K562 (cell line): ENCODE measurements at regions not wholly inside any gene's neighbourhood (a gene's known extent, or its start where the extent isn't known, plus 50 kb on each side); places are given as distances from the start of the nearest gene placed in this dataset.

Experiments used
- ATAC-seq: fragments of 200-7000 bp; cut with Tn5 transposase; 3 replicates; pipeline ENCODE4 v1.9.1; 2020; ENCODE audit warnings: moderate library complexity
- BruUV-seq: library from RNA; stranded (reverse); fragments of 400-500 nt; replicated peaks from 2 replicates; lab custom pipeline; 2021; lab: Mats Ljungman, UMichigan
- CTCF ChIA-PET: fragments of 300-600 bp; formaldehyde crosslinking; extraction: SDS; loops from one replicate; lab custom pipeline; 2021; ENCODE audit warnings: low intra/inter-chr PET ratio; lab: Yijun Ruan, JAX
- POLR2A ChIA-PET: fragments of 300-600, 350-650 bp; sonication (Branson Sonifier 250); formaldehyde crosslinking; extraction: SDS; loops from one replicate; lab custom pipeline; 2021; ENCODE audit warnings: antibody characterized with exemption, inconsistent platforms; lab: Yijun Ruan, JAX
- DNase-seq, 4 experiments: peaks; one replicate each; pipeline versions ENCODE4 v3.0.0 to v3.0.0-alpha.2; 2011 to 2018; ENCODE audit warnings: low spot score in 3 of 4, mixed read lengths in 3 of 4; ENCODE audit errors: extremely low read depth in 1 of 4
- FAIRE-seq: peaks from 2 replicates; lab custom pipeline; 2011; peaks lifted over from hg19 to GRCh38; lab: Jason Lieb, UNC
- H2AFZ ChIP-seq: 2 replicates; pipeline ENCODE4 v1.6.0; 2011; ENCODE audit warnings: low read depth, low read length, control low read depth, inconsistent platforms
- H3K27ac ChIP-seq: fragments of 200-600 bp; 3 replicates; pipeline ENCODE4 v1.8.0; 2011; ENCODE audit warnings: low read depth, mild to moderate bottlenecking, control low read depth, inconsistent platforms, low read length, moderate library complexity, mixed read lengths; ENCODE audit errors: extremely low read depth
- H3K27me3 ChIP-seq, 2 experiments: fragments of 300-600 bp in 1 of 2; 2 replicates in 1 of 2; 3 replicates in 1 of 2; pipeline versions ENCODE4 v1.6.0 to v1.8.0; 2011; ENCODE audit warnings: inconsistent platforms in 2 of 2, low read length in 2 of 2, mild to moderate bottlenecking in 1 of 2, mixed read lengths in 1 of 2, moderate library complexity in 1 of 2; ENCODE audit not compliant: control insufficient read depth in 2 of 2, insufficient read depth in 2 of 2
- H3K36me3 ChIP-seq: fragments of 300-600 bp; 3 replicates; pipeline ENCODE4 v1.8.0; 2011; ENCODE audit warnings: mild to moderate bottlenecking, low read length, inconsistent platforms; ENCODE audit not compliant: control insufficient read depth, insufficient read depth
- H3K4me1 ChIP-seq, 2 experiments: fragments of 200-600 bp in 1 of 2; replicated peaks in 1 of 2; 2 replicates in 1 of 2; 3 replicates in 1 of 2; pipeline versions ENCODE4 v1.5.1 to v1.8.0; 2011; ENCODE audit warnings: inconsistent platforms in 2 of 2, low read length in 2 of 2, mild to moderate bottlenecking in 1 of 2, mixed read lengths in 1 of 2, moderate library complexity in 1 of 2; ENCODE audit not compliant: control insufficient read depth in 2 of 2, insufficient read depth in 2 of 2
- H3K4me2 ChIP-seq: 2 replicates; pipeline ENCODE4 v1.6.1; 2011; ENCODE audit warnings: low read length, control low read depth, inconsistent platforms, mixed read lengths; ENCODE audit not compliant: insufficient read depth
- H3K4me3 ChIP-seq: fragments of 200-600 bp; sonication (generic), shearing (Covaris generic); 2 replicates; pipeline ENCODE4 v1.5.1; 2016; ENCODE audit warnings: control low read depth, inconsistent platforms
- H3K79me2 ChIP-seq: fragments of 200-600 bp; 3 replicates; pipeline ENCODE4 v1.8.0; 2011; ENCODE audit warnings: low read length, inconsistent platforms; ENCODE audit not compliant: control insufficient read depth, insufficient read depth
- H3K9ac ChIP-seq, 2 experiments: 2 replicates each; pipeline versions ENCODE4 v1.6.0 to v1.6.1; 2011; ENCODE audit warnings: low read depth in 2 of 2, low read length in 2 of 2, control low read depth in 1 of 2, inconsistent platforms in 1 of 2, mild to moderate bottlenecking in 1 of 2, mixed read lengths in 1 of 2; ENCODE audit not compliant: insufficient read depth in 1 of 2
- H3K9me1 ChIP-seq: one replicate; pipeline ENCODE4 v1.6.0; 2011; ENCODE audit warnings: inconsistent platforms, mild to moderate bottlenecking, low read length, moderate library complexity; ENCODE audit not compliant: control insufficient read depth, insufficient read depth
- H3K9me3 ChIP-seq: replicated peaks from 2 replicates; pipeline ENCODE4 v1.5.1; 2011; ENCODE audit warnings: low read depth, low read length, inconsistent platforms; ENCODE audit not compliant: control insufficient read depth, insufficient read depth
- H4K20me1 ChIP-seq: replicated peaks from 2 replicates; pipeline ENCODE4 v1.6.1; 2011; ENCODE audit warnings: low read length, inconsistent platforms, mixed read lengths; ENCODE audit not compliant: control insufficient read depth, insufficient read depth
- CCAR2 ChIP-seq: fragments of 200-400 bp; formaldehyde crosslinking; IDR thresholded peaks from 2 replicates; pipeline ENCODE4 v1.6.1; 2017; ENCODE audit warnings: mild to moderate bottlenecking, low read depth, low read length
- DDX20 ChIP-seq: fragments of 450-650 bp; IDR thresholded peaks from 2 replicates; pipeline ENCODE4 v1.6.1; 2016; ENCODE audit warnings: missing genetic modification characterization, low read depth, mild to moderate bottlenecking, missing compliant biosample characterization, moderate library complexity
- EP300 ChIP-seq: IDR thresholded peaks from 2 replicates; pipeline ENCODE4 v1.6.1; 2012; ENCODE audit warnings: low read length, improper control_type of control experiment
- FOXM1 ChIP-seq, 2 experiments: fragments of 450-650 bp in 1 of 2; sonication (generic) in 1 of 2; formaldehyde crosslinking in 1 of 2; IDR thresholded peaks; 2 replicates each; pipeline versions ENCODE4 v1.6.1 to v1.9.0; 2017 to 2022; ENCODE audit warnings: low read depth in 2 of 2, mild to moderate bottlenecking in 2 of 2, missing genetic modification reagents in 1 of 2, moderate library complexity in 1 of 2
- JUND ChIP-seq, 2 experiments: IDR thresholded peaks; 2 replicates in 1 of 2; 3 replicates in 1 of 2; pipeline ENCODE4 v1.6.1; 2011; ENCODE audit warnings: borderline replicate concordance in 2 of 2, low read depth in 2 of 2, low read length in 2 of 2, improper control_type of control experiment in 1 of 2, missing biosample characterization in 1 of 2, missing genetic modification characterization in 1 of 2, missing genetic modification reagents in 1 of 2
- NR4A1 ChIP-seq, 2 experiments: fragments of 250-450 bp in 1 of 2; fragments of 450-650 bp in 1 of 2; sonication (Bioruptor Pico) in 1 of 2; IDR thresholded peaks; 2 replicates each; pipeline versions ENCODE4 v1.4.0 to v1.6.1; 2016 to 2020; ENCODE audit warnings: mild to moderate bottlenecking in 2 of 2, missing compliant biosample characterization in 1 of 2, missing genetic modification characterization in 1 of 2, moderate library complexity in 1 of 2
- ZNF133 ChIP-seq: fragments of 250-450 bp; sonication (Bioruptor Pico); IDR thresholded peaks from 2 replicates; pipeline ENCODE4 v1.4.0; 2020; ENCODE audit warnings: mild to moderate bottlenecking
- WGBS: fragments of 100-300 bp; shearing (Covaris generic); methylation state at CpG from one replicate; pipeline ENCODE4 v1.1.6; 2016; ENCODE audit warnings: low coverage, mixed read lengths; ENCODE audit not compliant: insufficient coverage; ENCODE audit errors: missing lambda C conversion rate; 5-methylcytosine and 5-hydroxymethylcytosine counted together
- in situ Hi-C: fragments of 300-500 bp; cut with MboI; formaldehyde crosslinking; loops from 4 replicates; pipeline ENCODE4 v1.15.0; 2018; ENCODE audit warnings: inconsistent platforms, mixed read lengths
- intact Hi-C: fragments of 100-400 bp; cut with micrococcal nuclease; formaldehyde crosslinking; loops from 2 replicates; pipeline ENCODE4 v1.14.2; 2022
- TF ChIP-seq, protein P1 (sequence below), 2 experiments: fragments of 250-450 bp in 1 of 2; fragments of 450-650 bp in 1 of 2; sonication (Bioruptor Pico) in 1 of 2; IDR thresholded peaks; 2 replicates each; pipeline versions ENCODE4 v1.6.1 to v1.8.0; 2016 to 2021; ENCODE audit warnings: mild to moderate bottlenecking in 2 of 2, moderate library complexity in 2 of 2, missing compliant biosample characterization in 1 of 2, missing genetic modification characterization in 1 of 2
- TF ChIP-seq, protein P2 (sequence below): sonication (generic); formaldehyde crosslinking; IDR thresholded peaks from 2 replicates; pipeline ENCODE4 v1.8.1; 2023; ENCODE audit warnings: mild to moderate bottlenecking, missing genetic modification reagents
- TF ChIP-seq, protein P3 (sequence below), 2 experiments: fragments of 450-650 bp; conservative IDR thresholded peaks; 2 replicates each; pipeline ENCODE4 v1.6.1; 2017; ENCODE audit warnings: mild to moderate bottlenecking in 2 of 2, moderate library complexity in 2 of 2

DNA sequence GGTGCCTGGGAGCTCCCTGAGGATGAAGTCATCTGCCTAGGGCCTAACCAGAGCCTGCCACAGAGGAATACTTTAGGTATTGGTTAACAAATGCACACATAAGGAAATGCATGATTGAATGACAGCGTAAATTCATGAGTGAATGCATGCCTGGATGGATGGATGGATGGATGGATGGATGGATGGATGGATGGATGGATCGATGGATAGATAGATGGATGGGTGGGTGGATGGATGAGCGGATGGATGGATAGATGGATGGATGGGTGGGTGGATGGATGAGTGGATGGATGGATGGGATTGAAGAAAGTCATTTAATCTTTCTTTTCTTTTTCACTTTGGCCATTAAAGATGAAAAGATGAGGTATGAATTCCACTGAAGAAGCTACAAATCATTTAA is 111.9 kb upstream of the SIRPG start:
- ChIA-PET POLR2A (no interaction called here), CTCF (no interaction called here)
- Histone ChIP-seq H3K9me3 (no peaks in the 10 kb centered on the region), H3K36me3 (no peaks in the 10 kb centered on the region), H3K4me2 (no peak overlapping the region), H3K9me1 (no peaks in the 10 kb centered on the region), H4K20me1 (no peaks in the 10 kb centered on the region), H3K27ac (no peak overlapping the region), H3K9ac (no peak overlapping the region), H3K27me3 (no peaks in the 10 kb centered on the region), H3K79me2 (no peaks in the 10 kb centered on the region), H3K4me1 (no peaks in the 10 kb centered on the region), H3K4me3 (no peak overlapping the region), H2AFZ (no peak overlapping the region)
- no peak for ATAC-seq
- FAIRE-seq: no peak
- no peak for TF ChIP-seq CCAR2
- TF ChIP-seq FOXM1 (IDR thresholded peaks at IDR 0.05; ENCODE audit: low read depth): no peak
- no peak for TF ChIP-seq FOXM1 (CRISPR knock-in tag; IDR thresholded peaks at IDR 0.05; ENCODE audit: low read depth)
- no peak for TF ChIP-seq JUND (IDR thresholded peaks at IDR 0.05; ENCODE audit: borderline replicate concordance, low read depth, low read length)
- TF ChIP-seq JUND (tag; IDR thresholded peaks at IDR 0.05; ENCODE audit: borderline replicate concordance, low read depth, low read length): no peak
- intact Hi-C loops: no loop called here
- in situ Hi-C loops: loop anchor here (25.0 kb wide), 1 partner anchor 257 kb away; no protein-coding TSS in a partner anchor
- 0% methylated on average over 3 of the region's 3 CpGs for WGBS
- DNase-seq: no peak
- BruUV-seq: no TSS peak

DNA sequence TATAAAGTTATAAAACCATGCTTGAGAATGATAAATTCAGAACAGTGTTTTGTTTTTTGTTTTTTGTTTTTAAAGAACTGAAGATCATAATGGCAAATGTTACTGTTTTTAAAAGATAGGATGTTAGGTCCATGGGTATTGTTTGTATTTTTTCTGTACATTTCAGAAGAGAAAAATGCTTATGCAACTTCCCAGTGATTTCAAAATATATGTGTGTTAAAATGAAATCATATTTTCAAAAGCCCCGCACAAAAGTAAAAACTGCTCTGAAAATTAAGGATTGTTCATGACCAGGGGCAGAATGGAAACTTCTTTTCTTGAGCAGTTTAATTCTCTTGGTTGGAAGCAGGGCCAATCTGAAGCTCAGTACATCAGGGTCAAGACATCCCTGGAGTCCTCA is 109.2 kb upstream of the SIRPG start:
- 0% methylated on average over 1 of the region's 1 CpG for WGBS
- intact Hi-C loops (no loop called here), in situ Hi-C loops (loop anchor here (25.0 kb wide), 1 partner anchor 254 kb away; no protein-coding TSS in a partner anchor)
- Histone ChIP-seq H3K4me2 (no peak overlapping the region), H3K9me3 (no peaks in the 10 kb centered on the region), H3K9ac (no peak overlapping the region), H3K79me2 (no peaks in the 10 kb centered on the region), H3K4me1 (no peaks in the 10 kb centered on the region), H3K36me3 (no peaks in the 10 kb centered on the region), H3K9me1 (no peaks in the 10 kb centered on the region), H3K27me3 (no peaks in the 10 kb centered on the region), H4K20me1 (no peaks in the 10 kb centered on the region), H3K27ac (no peak overlapping the region), H2AFZ (no peak overlapping the region), H3K4me3 (no peak overlapping the region)
- POLR2A ChIA-PET: no interaction called here
- no TSS peak for BruUV-seq
- ATAC-seq (no peak), DNase-seq (no peak), FAIRE-seq (no peak)
- CTCF ChIA-PET: no interaction called here
- TF ChIP-seq NR4A1 (CRISPR knock-in tag; IDR thresholded peaks at IDR 0.05) (no peak), NR4A1 (tag; IDR thresholded peaks at IDR 0.05) (no peak), EP300 (no peak), DDX20 (tag) (no peak), ZNF133 (CRISPR knock-in tag) (no peak)
- TF ChIP-seq, protein P1, sequence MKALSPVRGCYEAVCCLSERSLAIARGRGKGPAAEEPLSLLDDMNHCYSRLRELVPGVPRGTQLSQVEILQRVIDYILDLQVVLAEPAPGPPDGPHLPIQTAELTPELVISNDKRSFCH (CRISPR knock-in tag; IDR thresholded peaks at IDR 0.05): no peak
- TF ChIP-seq, protein P1 (tag; IDR thresholded peaks at IDR 0.05): no peak
- TF ChIP-seq, protein P2, sequence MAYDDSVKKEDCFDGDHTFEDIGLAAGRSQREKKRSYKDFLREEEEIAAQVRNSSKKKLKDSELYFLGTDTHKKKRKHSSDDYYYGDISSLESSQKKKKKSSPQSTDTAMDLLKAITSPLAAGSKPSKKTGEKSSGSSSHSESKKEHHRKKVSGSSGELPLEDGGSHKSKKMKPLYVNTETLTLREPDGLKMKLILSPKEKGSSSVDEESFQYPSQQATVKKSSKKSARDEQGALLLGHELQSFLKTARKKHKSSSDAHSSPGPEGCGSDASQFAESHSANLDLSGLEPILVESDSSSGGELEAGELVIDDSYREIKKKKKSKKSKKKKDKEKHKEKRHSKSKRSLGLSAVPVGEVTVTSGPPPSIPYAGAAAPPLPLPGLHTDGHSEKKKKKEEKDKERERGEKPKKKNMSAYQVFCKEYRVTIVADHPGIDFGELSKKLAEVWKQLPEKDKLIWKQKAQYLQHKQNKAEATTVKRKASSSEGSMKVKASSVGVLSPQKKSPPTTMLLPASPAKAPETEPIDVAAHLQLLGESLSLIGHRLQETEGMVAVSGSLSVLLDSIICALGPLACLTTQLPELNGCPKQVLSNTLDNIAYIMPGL: no peak
- TF ChIP-seq, protein P3, sequence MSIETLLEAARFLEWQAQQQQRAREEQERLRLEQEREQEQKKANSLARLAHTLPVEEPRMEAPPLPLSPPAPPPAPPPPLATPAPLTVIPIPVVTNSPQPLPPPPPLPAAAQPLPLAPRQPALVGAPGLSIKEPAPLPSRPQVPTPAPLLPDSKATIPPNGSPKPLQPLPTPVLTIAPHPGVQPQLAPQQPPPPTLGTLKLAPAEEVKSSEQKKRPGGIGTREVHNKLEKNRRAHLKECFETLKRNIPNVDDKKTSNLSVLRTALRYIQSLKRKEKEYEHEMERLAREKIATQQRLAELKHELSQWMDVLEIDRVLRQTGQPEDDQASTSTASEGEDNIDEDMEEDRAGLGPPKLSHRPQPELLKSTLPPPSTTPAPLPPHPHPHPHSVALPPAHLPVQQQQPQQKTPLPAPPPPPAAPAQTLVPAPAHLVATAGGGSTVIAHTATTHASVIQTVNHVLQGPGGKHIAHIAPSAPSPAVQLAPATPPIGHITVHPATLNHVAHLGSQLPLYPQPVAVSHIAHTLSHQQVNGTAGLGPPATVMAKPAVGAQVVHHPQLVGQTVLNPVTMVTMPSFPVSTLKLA (conservative IDR thresholded peaks at IDR 0.05): no peak
